ENCODE measurements at regions not wholly inside any gene's neighbourhood (a gene's known extent, or its start where the extent isn't known, plus 50 kb on each side); places are given as distances from the start of the nearest gene placed in this dataset.
"Not testable (repeated sequence)": the region's sequence is repeated elsewhere in the genome, so short reads cannot be mapped to it uniquely, and the experiment has no call there.

- Histone ChIP-seq H3K4me2 (ENCODE audit: low read depth, low read length, poor library complexity, severe bottlenecking) (no peak overlapping the region), H3K9me3 (ENCODE audit: low read length) (no peaks in the 10 kb centered on the region; the same call in 1 of the 2 replicates), H3K79me2 (ENCODE audit: low read length) (no peaks in the 10 kb centered on the region), H3K27me3 (ENCODE audit: low read length) (no peaks in the 10 kb centered on the region), H4K20me1 (ENCODE audit: insufficient read depth, low read depth, low read length) (no peaks in the 10 kb centered on the region), H3K27ac (ENCODE audit: low read length) (no peak overlapping the region), H3K36me3 (ENCODE audit: insufficient read depth, low read length) (no peaks in the 10 kb centered on the region), H3K4me3 (ENCODE audit: low read length) (no peak overlapping the region), H3K4me1 (ENCODE audit: low read length) (no peaks in the 10 kb centered on the region), H3K9me2 (replicated peaks; ENCODE audit: insufficient read depth, low read length) (no peaks in the 10 kb centered on the region), H3K9ac (ENCODE audit: low read length) (no peak overlapping the region), H2AFZ (ENCODE audit: low read length) (no peak overlapping the region)
- no peak for DNase-seq
These were observed 508.5 kb upstream of the ZNF717 start for GRCh38 chr3:76293856-76294255.

- H3K4me1 ChIP-seq (ENCODE audit: low read length), result no peaks in the 10 kb centered on the region
- no peaks in the 10 kb centered on the region for H3K9me3 ChIP-seq (ENCODE audit: low read length)
- no peaks in the 10 kb centered on the region for H3K79me2 ChIP-seq (ENCODE audit: low read length)
- H3K9me2 ChIP-seq (replicated peaks; ENCODE audit: insufficient read depth, low read length), result no peaks in the 10 kb centered on the region
- no peak overlapping the region for H3K4me2 ChIP-seq (ENCODE audit: low read depth, low read length, poor library complexity, severe bottlenecking)
- H2AFZ ChIP-seq (ENCODE audit: low read length), result no peak overlapping the region
- H4K20me1 ChIP-seq (ENCODE audit: insufficient read depth, low read depth, low read length), result no peaks in the 10 kb centered on the region
- H3K4me3 ChIP-seq (ENCODE audit: low read length), result no peak overlapping the region
- DNase-seq, result no peak
- H3K27ac ChIP-seq (ENCODE audit: low read length), result no peak overlapping the region
- H3K27me3 ChIP-seq (ENCODE audit: low read length), result no peaks in the 10 kb centered on the region
- H3K9ac ChIP-seq (ENCODE audit: low read length), result no peak overlapping the region
- no peaks in the 10 kb centered on the region for H3K36me3 ChIP-seq (ENCODE audit: insufficient read depth, low read length)
These were observed 515.4 kb upstream of the ZNF717 start for GRCh38 chr3:76300746-76301145.

- Histone ChIP-seq H3K9me2 (replicated peaks; ENCODE audit: insufficient read depth, low read length) (no peaks in the 10 kb centered on the region), H3K9me3 (ENCODE audit: low read length) (no peaks in the 10 kb centered on the region), H3K9ac (ENCODE audit: low read length) (no peak overlapping the region), H3K27ac (ENCODE audit: low read length) (no peak overlapping the region), H2AFZ (ENCODE audit: low read length) (no peak overlapping the region), H4K20me1 (ENCODE audit: insufficient read depth, low read depth, low read length) (no peaks in the 10 kb centered on the region), H3K4me1 (ENCODE audit: low read length) (no peaks in the 10 kb centered on the region), H3K36me3 (ENCODE audit: insufficient read depth, low read length) (no peaks in the 10 kb centered on the region), H3K79me2 (ENCODE audit: low read length) (no peaks in the 10 kb centered on the region), H3K4me3 (ENCODE audit: low read length) (no peak overlapping the region), H3K27me3 (ENCODE audit: low read length) (no peaks in the 10 kb centered on the region), H3K4me2 (ENCODE audit: low read depth, low read length, poor library complexity, severe bottlenecking) (no peak overlapping the region)
- DNase-seq, result no peak
These were observed 522.2 kb upstream of the ZNF717 start for GRCh38 chr3:76307556-76307955.

GRCh38 chr3:76308541-76308940 lies 523.2 kb upstream of the ZNF717 start:
- Histone ChIP-seq H3K27ac (ENCODE audit: low read length) (no peak overlapping the region), H3K4me3 (ENCODE audit: low read length) (no peak overlapping the region), H3K9ac (ENCODE audit: low read length) (no peak overlapping the region), H3K27me3 (ENCODE audit: low read length) (no peaks in the 10 kb centered on the region), H3K4me1 (ENCODE audit: low read length) (no peaks in the 10 kb centered on the region), H3K36me3 (ENCODE audit: insufficient read depth, low read length) (no peaks in the 10 kb centered on the region), H3K79me2 (ENCODE audit: low read length) (no peaks in the 10 kb centered on the region), H2AFZ (ENCODE audit: low read length) (no peak overlapping the region), H4K20me1 (ENCODE audit: insufficient read depth, low read depth, low read length) (no peaks in the 10 kb centered on the region), H3K4me2 (ENCODE audit: low read depth, low read length, poor library complexity, severe bottlenecking) (no peak overlapping the region), H3K9me2 (replicated peaks; ENCODE audit: insufficient read depth, low read length) (no peaks in the 10 kb centered on the region), H3K9me3 (ENCODE audit: low read length) (no peaks in the 10 kb centered on the region)
- DNase-seq, result no peak

GRCh38 chr3:76310089-76310488 lies 524.7 kb upstream of the ZNF717 start:
- H3K9ac ChIP-seq (ENCODE audit: low read length), result no peak overlapping the region
- DNase-seq, result no peak

GRCh38 chr3:76310667-76311066 lies 525.3 kb upstream of the ZNF717 start:
- no peaks in the 10 kb centered on the region for H3K36me3 ChIP-seq (ENCODE audit: insufficient read depth, low read length)
- no peaks in the 10 kb centered on the region for H3K79me2 ChIP-seq (ENCODE audit: low read length)
- H4K20me1 ChIP-seq (ENCODE audit: insufficient read depth, low read depth, low read length), result no peaks in the 10 kb centered on the region
- no peaks in the 10 kb centered on the region for H3K9me2 ChIP-seq (replicated peaks; ENCODE audit: insufficient read depth, low read length)
- no peak overlapping the region for H3K4me3 ChIP-seq (ENCODE audit: low read length)
- H3K27ac ChIP-seq (ENCODE audit: low read length), result no peak overlapping the region
- no peaks in the 10 kb centered on the region for H3K9me3 ChIP-seq (ENCODE audit: low read length)
- H3K9ac ChIP-seq (ENCODE audit: low read length), result no peak overlapping the region
- H3K4me2 ChIP-seq (ENCODE audit: low read depth, low read length, poor library complexity, severe bottlenecking), result no peak overlapping the region
- no peaks in the 10 kb centered on the region for H3K27me3 ChIP-seq (ENCODE audit: low read length)
- H3K4me1 ChIP-seq (ENCODE audit: low read length), result no peaks in the 10 kb centered on the region
- no peak overlapping the region for H2AFZ ChIP-seq (ENCODE audit: low read length)
- no peak for DNase-seq

More at GRCh38 chr3:76310089-76310488, 524.7 kb upstream of the ZNF717 start:
- Histone ChIP-seq H3K4me2 (ENCODE audit: low read depth, low read length, poor library complexity, severe bottlenecking) (no peak overlapping the region), H3K9me3 (ENCODE audit: low read length) (no peaks in the 10 kb centered on the region), H3K4me1 (ENCODE audit: low read length) (no peaks in the 10 kb centered on the region), H3K4me3 (ENCODE audit: low read length) (no peak overlapping the region), H3K36me3 (ENCODE audit: insufficient read depth, low read length) (no peaks in the 10 kb centered on the region), H2AFZ (ENCODE audit: low read length) (no peak overlapping the region), H3K27ac (ENCODE audit: low read length) (no peak overlapping the region), H3K79me2 (ENCODE audit: low read length) (no peaks in the 10 kb centered on the region), H4K20me1 (ENCODE audit: insufficient read depth, low read depth, low read length) (no peaks in the 10 kb centered on the region), H3K27me3 (ENCODE audit: low read length) (no peaks in the 10 kb centered on the region), H3K9me2 (replicated peaks; ENCODE audit: insufficient read depth, low read length) (no peaks in the 10 kb centered on the region)

- no peak for DNase-seq
- Histone ChIP-seq H3K27me3 (ENCODE audit: low read length) (no peaks in the 10 kb centered on the region), H4K20me1 (ENCODE audit: insufficient read depth, low read depth, low read length) (no peaks in the 10 kb centered on the region), H3K36me3 (ENCODE audit: insufficient read depth, low read length) (no peaks in the 10 kb centered on the region), H3K9me3 (ENCODE audit: low read length) (no peaks in the 10 kb centered on the region), H3K79me2 (ENCODE audit: low read length) (no peaks in the 10 kb centered on the region), H3K4me3 (ENCODE audit: low read length) (no peak overlapping the region), H3K9ac (ENCODE audit: low read length) (no peak overlapping the region), H2AFZ (ENCODE audit: low read length) (no peak overlapping the region), H3K9me2 (replicated peaks; ENCODE audit: insufficient read depth, low read length) (no peaks in the 10 kb centered on the region), H3K4me1 (ENCODE audit: low read length) (no peaks in the 10 kb centered on the region), H3K27ac (ENCODE audit: low read length) (no peak overlapping the region), H3K4me2 (ENCODE audit: low read depth, low read length, poor library complexity, severe bottlenecking) (no peak overlapping the region)
These were observed 526.6 kb upstream of the ZNF717 start for GRCh38 chr3:76311941-76312340.

GRCh38 chr3:76315906-76316305 lies 530.6 kb upstream of the ZNF717 start:
- H3K4me3 ChIP-seq (ENCODE audit: low read length); H3K27me3 ChIP-seq (ENCODE audit: low read length); H3K9ac ChIP-seq (ENCODE audit: low read length); H3K27ac ChIP-seq (ENCODE audit: low read length); H3K36me3 ChIP-seq (ENCODE audit: insufficient read depth, low read length); H3K4me1 ChIP-seq (ENCODE audit: low read length); H3K9me2 ChIP-seq (replicated peaks; ENCODE audit: insufficient read depth, low read length); H3K9me3 ChIP-seq (ENCODE audit: low read length); H3K4me2 ChIP-seq (ENCODE audit: low read depth, low read length, poor library complexity, severe bottlenecking); H3K79me2 ChIP-seq (ENCODE audit: low read length); H2AFZ ChIP-seq (ENCODE audit: low read length); DNase-seq; H4K20me1 ChIP-seq (ENCODE audit: insufficient read depth, low read depth, low read length): not testable (repeated sequence)

GRCh38 chr3:76321614-76322013 lies 536.3 kb upstream of the ZNF717 start:
- H3K27ac ChIP-seq (ENCODE audit: low read length), result no peak overlapping the region
- no peaks in the 10 kb centered on the region for H4K20me1 ChIP-seq (ENCODE audit: insufficient read depth, low read depth, low read length)
- no peaks in the 10 kb centered on the region for H3K9me3 ChIP-seq (ENCODE audit: low read length)
- H3K4me3 ChIP-seq (ENCODE audit: low read length), result no peak overlapping the region
- H3K9ac ChIP-seq (ENCODE audit: low read length), result no peak overlapping the region
- no peak for DNase-seq
- no peaks in the 10 kb centered on the region for H3K9me2 ChIP-seq (replicated peaks; ENCODE audit: insufficient read depth, low read length)
- H3K4me2 ChIP-seq (ENCODE audit: low read depth, low read length, poor library complexity, severe bottlenecking), result no peak overlapping the region
- H3K4me1 ChIP-seq (ENCODE audit: low read length), result no peaks in the 10 kb centered on the region
- H3K79me2 ChIP-seq (ENCODE audit: low read length), result no peaks in the 10 kb centered on the region
- no peak overlapping the region for H2AFZ ChIP-seq (ENCODE audit: low read length)
- no peaks in the 10 kb centered on the region for H3K36me3 ChIP-seq (ENCODE audit: insufficient read depth, low read length)
- no peaks in the 10 kb centered on the region for H3K27me3 ChIP-seq (ENCODE audit: low read length)
